Body of pancreas (tissue), 4 donors: ENCODE measurements at regions not wholly inside any gene's neighbourhood (a gene's known extent, or its start where the extent isn't known, plus 50 kb on each side); places are given as distances from the start of the nearest gene placed in this dataset.

Experiments used
- CTCF ChIP-seq, 7 experiments: fragments of 450-650 bp in 4 of 7; fragments of 200-600 bp in 3 of 7; sonication (generic) in 3 of 7; IDR thresholded peaks; one replicate each; pipeline ENCODE4 v1.5.1; 2016 to 2019; ENCODE audit warnings: antibody characterized with exemption in 7 of 7
- POLR2A ChIP-seq, 3 donors: fragments of 450-650 bp; IDR thresholded peaks; one replicate each; pipeline ENCODE4 v1.6.1; 2016; ENCODE audit warnings: antibody characterized with exemption in 3 of 3, mild to moderate bottlenecking in 2 of 3

GRCh38 chr5:4128994-4129393 is 533.4 kb downstream of the IRX1 start:
- TF ChIP-seq CTCF (IDR thresholded peaks at IDR 0.05): no peak
- TF ChIP-seq POLR2A (IDR thresholded peaks at IDR 0.05): no peak
